Lower leg skin (tissue), 4 donors: ENCODE measurements at regions not wholly inside any gene's neighbourhood (a gene's known extent, or its start where the extent isn't known, plus 50 kb on each side); places are given as distances from the start of the nearest gene placed in this dataset.

Experiments
- DNase-seq, 2 donors: peaks; one replicate each; pipeline ENCODE4 v3.0.0-alpha.2; 2019; ENCODE audit warnings: low spot score in 2 of 2
- H3K4me3 ChIP-seq: fragments of 200-600 bp; sonication (generic); 2 replicates; pipeline ENCODE4 v1.5.1; 2017; ENCODE audit warnings: mild to moderate bottlenecking, low read depth; ENCODE audit not compliant: poor library complexity, severe bottlenecking
- CTCF ChIP-seq, 3 donors: fragments of 450-650 bp; IDR thresholded peaks; one replicate each; pipeline ENCODE4 v1.5.1; 2016; ENCODE audit warnings: antibody characterized with exemption in 3 of 3, mild to moderate bottlenecking in 3 of 3, moderate library complexity in 2 of 3
- POLR2A ChIP-seq, 2 donors: fragments of 450-650 bp; IDR thresholded peaks; one replicate each; pipeline ENCODE4 v1.6.1; 2016 to 2017; ENCODE audit warnings: antibody characterized with exemption in 2 of 2, mild to moderate bottlenecking in 1 of 2, moderate library complexity in 1 of 2
- WGBS, 2 donors: methylation state at CpG; one replicate each; pipeline ENCODE4 v1.1.5; 2018; 5-methylcytosine and 5-hydroxymethylcytosine counted together
- intact Hi-C: fragments of 100-400 bp; cut with DNase I; formaldehyde crosslinking; loops from one replicate; pipeline ENCODE4 v1.15.0; 2023; ENCODE audit warnings: low total_unique reads

GRCh38 chr2:7825591-7826312 is 856.1 kb upstream of the ID2 start:
- DNase-seq = no peak
- no peak overlapping the region for H3K4me3 ChIP-seq
- intact Hi-C loops = no loop called here
- 50 to 56% methylated on average over 9 of the region's 9 CpGs for WGBS, 2 donors
- TF ChIP-seq POLR2A (IDR thresholded peaks at IDR 0.05) (no peak), CTCF (IDR thresholded peaks at IDR 0.05) (no peak)

DNA sequence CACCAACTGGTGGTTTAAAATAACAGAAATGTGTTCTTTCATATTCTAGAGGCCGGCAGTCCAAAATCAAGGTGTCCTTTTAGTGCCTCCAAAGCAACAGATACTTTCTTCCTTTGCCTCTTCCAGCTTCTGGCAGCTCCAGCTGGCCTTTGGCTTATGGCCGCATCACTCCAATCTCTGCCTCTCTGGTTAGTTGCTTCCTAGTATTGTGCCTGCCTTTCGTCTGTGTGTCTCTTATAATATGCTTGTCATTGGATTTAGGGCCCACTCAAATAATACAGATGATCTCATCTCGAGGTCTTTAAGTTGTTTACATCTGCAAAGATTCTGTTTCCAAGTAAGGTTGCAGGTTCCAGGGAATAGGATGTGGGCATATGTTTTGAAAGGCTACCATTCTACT is 855.2 kb upstream of the ID2 start:
- TF ChIP-seq CTCF (IDR thresholded peaks at IDR 0.05) (no peak), POLR2A (IDR thresholded peaks at IDR 0.05) (no peak)
- no peak overlapping the region for H3K4me3 ChIP-seq
- intact Hi-C loops = no loop called here
- 84 to 90% methylated on average over 4 of the region's 4 CpGs for WGBS, 2 donors
- DNase-seq = no peak

DNA sequence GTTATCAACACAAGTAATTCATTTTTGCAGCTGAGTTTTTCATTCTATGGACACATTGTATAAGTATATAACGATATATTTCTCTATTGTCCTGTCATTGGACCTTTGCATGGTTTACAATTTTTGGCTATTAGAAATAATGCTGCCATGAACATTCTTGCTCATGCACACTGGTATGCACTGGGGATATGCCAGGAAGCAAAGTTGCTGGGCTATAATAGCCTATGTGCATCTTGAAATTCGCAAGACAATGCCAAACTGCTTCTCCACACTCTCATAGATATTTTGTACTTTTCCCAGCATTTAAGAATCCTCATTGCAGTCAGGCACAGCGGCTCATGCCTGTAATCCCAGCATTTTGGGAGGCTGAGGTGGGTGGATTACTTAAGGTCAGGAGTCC is 852.6 kb upstream of the ID2 start:
- TF ChIP-seq POLR2A (IDR thresholded peaks at IDR 0.05) = no peak
- no peak for TF ChIP-seq CTCF (IDR thresholded peaks at IDR 0.05)

DNA sequence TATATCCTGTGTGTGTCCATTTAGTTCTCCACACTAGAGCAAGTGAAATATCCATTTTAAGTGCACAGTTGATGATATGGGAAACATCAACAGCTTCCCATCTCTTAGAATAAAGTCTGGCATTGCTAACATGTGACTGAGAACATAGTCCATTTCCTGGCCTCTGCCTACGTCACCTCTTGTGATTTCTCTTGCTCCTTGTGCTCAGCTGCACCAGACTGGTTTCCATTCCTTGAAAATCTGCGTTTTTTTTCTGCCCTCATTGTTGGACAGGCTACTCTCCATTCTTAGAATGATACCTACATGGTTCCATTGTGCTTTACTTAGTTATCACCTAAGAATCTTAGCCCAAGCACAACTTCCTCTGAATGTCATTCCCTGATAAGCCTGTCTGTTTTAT is 851.2 kb upstream of the ID2 start:
- DNase-seq = no peak
- intact Hi-C loops = no loop called here
- TF ChIP-seq POLR2A (IDR thresholded peaks at IDR 0.05) = no peak
- TF ChIP-seq CTCF (IDR thresholded peaks at IDR 0.05) = no peak
- 85 to 89% methylated on average over 2 of the region's 2 CpGs for WGBS, 2 donors
- H3K4me3 ChIP-seq = no peak overlapping the region

More for the DNA sequence above, 852.6 kb upstream of the ID2 start:
- DNase-seq = no peak
- WGBS, 2 donors = 88 to 95% methylated on average over 3 of the region's 3 CpGs
- intact Hi-C loops = no loop called here
- H3K4me3 ChIP-seq = no peak overlapping the region

GRCh38 chr2:7835151-7835550 is 846.7 kb upstream of the ID2 start:
- intact Hi-C loops = no loop called here
- DNase-seq = no peak
- 72 to 86% methylated on average over 3 of the region's 3 CpGs for WGBS, 2 donors

More at GRCh38 chr2:7835151-7835550, 846.7 kb upstream of the ID2 start:
- H3K4me3 ChIP-seq = no peak overlapping the region
- no peak for TF ChIP-seq CTCF (IDR thresholded peaks at IDR 0.05)
- TF ChIP-seq POLR2A (IDR thresholded peaks at IDR 0.05) = no peak
